ENCODE measurements at regions not wholly inside any gene's neighbourhood (a gene's known extent, or its start where the extent isn't known, plus 50 kb on each side); places are given as distances from the start of the nearest gene placed in this dataset.

- TF ChIP-seq CTCF (conservative IDR thresholded peaks at IDR 0.05; ENCODE audit: low read depth, low read length) (no peak), POLR2A (IDR thresholded peaks at IDR 0.05; ENCODE audit: low read depth, low read length) (no peak)
Observed at GRCh38 chr6:21827425-21828202, 234.1 kb downstream of the SOX4 start.
